Activated CD8-positive, alpha-beta T cell treated with anti-CD3 and anti-CD28 coated beads, Interleukin-2, amount 10 ng/mL, durations not matched to agents 7 days and 5 days (primary cell): ENCODE measurements at regions not wholly inside any gene's neighbourhood (a gene's known extent, or its start where the extent isn't known, plus 50 kb on each side); places are given as distances from the start of the nearest gene placed in this dataset.

Source experiments
- ATAC-seq: fragments of 150-1000 bp; cut with Tn5 transposase; one replicate; pipeline ENCODE4 v1.10.0; 2021; ENCODE audit warnings: moderate library complexity
- CTCF ChIA-PET: fragments of 350-600 bp; sonication (Branson Sonifier 250); formaldehyde crosslinking; loops from one replicate; lab custom pipeline; 2021; ENCODE audit warnings: antibody characterized with exemption; lab: Charles Lee
- POLR2A ChIA-PET: fragments of 350-600 bp; sonication (Branson Sonifier 250); formaldehyde crosslinking; loops from one replicate; lab custom pipeline; 2021; ENCODE audit warnings: antibody characterized with exemption; lab: Charles Lee
- DNase-seq: peaks from one replicate; pipeline ENCODE4 v3.0.0-alpha.2; 2020
- H3K27ac Mint-ChIP-seq: one replicate; pipeline ENCODE4 v1.8.0; 2021; ENCODE audit warnings: mild to moderate bottlenecking, mixed read lengths
- H3K27me3 Mint-ChIP-seq: one replicate; pipeline ENCODE4 v1.8.0; 2021; ENCODE audit warnings: low read depth, mixed read lengths
- H3K36me3 Mint-ChIP-seq: one replicate; pipeline ENCODE4 v1.8.0; 2021; ENCODE audit warnings: low read depth, mixed read lengths
- H3K4me1 Mint-ChIP-seq: one replicate; pipeline ENCODE4 v1.8.0; 2021; ENCODE audit warnings: low read depth, mixed read lengths
- H3K4me3 Mint-ChIP-seq: one replicate; pipeline ENCODE4 v1.8.0; 2021; ENCODE audit warnings: mild to moderate bottlenecking, mixed read lengths
- H3K9me3 Mint-ChIP-seq: one replicate; pipeline ENCODE4 v1.8.0; 2022; ENCODE audit warnings: mixed read lengths; ENCODE audit not compliant: insufficient read depth

- CTCF ChIA-PET = no interaction called here
- Mint-ChIP-seq H3K27ac (no peak overlapping the region), H3K4me1 (peaks cover 20% of the 10 kb centered on the region), H3K36me3 (peaks cover 2% of the 10 kb centered on the region), H3K4me3 (no peak overlapping the region), H3K9me3 (no peaks in the 10 kb centered on the region), H3K27me3 (no peaks in the 10 kb centered on the region)
- no peak for ATAC-seq
- POLR2A ChIA-PET = no interaction called here
- DNase-seq = no peak
Observed at GRCh38 chr2:181367906-181368435, 89.2 kb upstream of the ITGA4 start.

DNA sequence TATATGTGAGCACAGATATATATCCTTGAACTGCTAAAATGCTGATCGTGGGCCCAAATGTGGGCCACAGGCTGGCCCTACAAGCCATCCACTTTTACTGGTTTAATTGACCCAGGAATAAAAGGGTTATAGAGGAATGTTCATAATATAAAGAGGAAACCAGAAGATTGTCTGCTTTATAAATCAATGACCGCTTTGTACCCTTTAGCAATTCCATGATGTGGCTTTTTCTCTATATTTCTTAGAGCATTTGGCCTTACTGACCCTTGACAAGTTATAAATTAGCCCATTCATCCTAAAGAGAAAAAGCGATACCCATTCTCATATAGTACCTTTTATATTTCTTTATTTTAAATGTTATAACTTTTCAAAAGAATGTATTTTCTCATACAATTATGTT, 87.1 kb upstream of the ITGA4 start:
- Mint-ChIP-seq H3K27me3 (no peaks in the 10 kb centered on the region), H3K27ac (no peak overlapping the region), H3K4me1 (peaks cover 22% of the 10 kb centered on the region), H3K36me3 (no peaks in the 10 kb centered on the region), H3K4me3 (no peak overlapping the region), H3K9me3 (no peaks in the 10 kb centered on the region)
- ATAC-seq (no peak), DNase-seq (no peak)
- ChIA-PET CTCF (no interaction called here), POLR2A (no interaction called here)

GRCh38 chr2:181371195-181371594, 86.0 kb upstream of the ITGA4 start:
- Mint-ChIP-seq H3K9me3 (no peaks in the 10 kb centered on the region), H3K4me3 (no peak overlapping the region), H3K27ac (no peak overlapping the region), H3K36me3 (no peaks in the 10 kb centered on the region), H3K4me1 (peaks cover 23% of the 10 kb centered on the region), H3K27me3 (no peaks in the 10 kb centered on the region)
- CTCF ChIA-PET = no interaction called here
- no peak for ATAC-seq
- POLR2A ChIA-PET = no interaction called here
- no peak for DNase-seq

GRCh38 chr2:181371782-181372645, 85.2 kb upstream of the ITGA4 start:
- Mint-ChIP-seq H3K4me1 (peaks cover 27% of the 10 kb centered on the region), H3K9me3 (peaks cover 3% of the 10 kb centered on the region), H3K27ac (peak overlapping the region; percentile 6), H3K36me3 (peaks cover 5% of the 10 kb centered on the region), H3K27me3 (no peaks in the 10 kb centered on the region), H3K4me3 (no peak overlapping the region)
- ATAC-seq = no peak
- CTCF ChIA-PET = interaction anchor here (1.4 kb wide), 1 partner anchor 12 kb away, joined by 4 read pairs; no protein-coding TSS in a partner anchor
- POLR2A ChIA-PET = interaction anchor here (0.9 kb wide), 1 partner anchor 84 kb away, joined by 3 read pairs; no protein-coding TSS in a partner anchor
- no peak for DNase-seq

GRCh38 chr2:181372646-181373040, 84.5 kb upstream of the ITGA4 start:
- ChIA-PET POLR2A (no interaction called here), CTCF (interaction anchor here (1.4 kb wide), 1 partner anchor 11 kb away, joined by 4 read pairs; no protein-coding TSS in a partner anchor)
- Mint-ChIP-seq H3K36me3 (peaks cover 5% of the 10 kb centered on the region), H3K27me3 (no peaks in the 10 kb centered on the region), H3K4me1 (peaks cover 27% of the 10 kb centered on the region), H3K9me3 (peaks cover 3% of the 10 kb centered on the region), H3K27ac (no peak overlapping the region), H3K4me3 (no peak overlapping the region)
- no peak for DNase-seq
- no peak for ATAC-seq

- POLR2A ChIA-PET = interaction anchor here (0.8 kb wide), 1 partner anchor 85 kb away, joined by 3 read pairs; no protein-coding TSS in a partner anchor
- H3K27ac Mint-ChIP-seq = no peak overlapping the region
- no peak for ATAC-seq
Observed at GRCh38 chr2:181374781-181375675, 82.2 kb upstream of the ITGA4 start.

GRCh38 chr2:181376442-181376841, 80.7 kb upstream of the ITGA4 start:
- H3K9me3 Mint-ChIP-seq = peaks cover 3% of the 10 kb centered on the region
- no peak overlapping the region for H3K4me3 Mint-ChIP-seq
- DNase-seq (no peak), ATAC-seq (no peak)
- no peak overlapping the region for H3K27ac Mint-ChIP-seq
- H3K4me1 Mint-ChIP-seq = peaks cover 20% of the 10 kb centered on the region
- H3K27me3 Mint-ChIP-seq = no peaks in the 10 kb centered on the region
- POLR2A ChIA-PET = no interaction called here
- peaks cover 5% of the 10 kb centered on the region for H3K36me3 Mint-ChIP-seq
- CTCF ChIA-PET = interaction anchor here (0.8 kb wide), 1 partner anchor 12 kb away, joined by 3 read pairs; no protein-coding TSS in a partner anchor

More at GRCh38 chr2:181374781-181375675, 82.2 kb upstream of the ITGA4 start:
- H3K9me3 Mint-ChIP-seq = peaks cover 3% of the 10 kb centered on the region
- no peaks in the 10 kb centered on the region for H3K27me3 Mint-ChIP-seq
- H3K4me1 Mint-ChIP-seq = peaks cover 27% of the 10 kb centered on the region
- H3K36me3 Mint-ChIP-seq = peaks cover 5% of the 10 kb centered on the region
- no peak for DNase-seq
- CTCF ChIA-PET = interaction anchor here (0.6 to 1.5 kb wide), 2 partner anchors 16 to 47 kb away, joined by 3 read pairs; no protein-coding TSS in a partner anchor
- H3K4me3 Mint-ChIP-seq = no peak overlapping the region

DNA sequence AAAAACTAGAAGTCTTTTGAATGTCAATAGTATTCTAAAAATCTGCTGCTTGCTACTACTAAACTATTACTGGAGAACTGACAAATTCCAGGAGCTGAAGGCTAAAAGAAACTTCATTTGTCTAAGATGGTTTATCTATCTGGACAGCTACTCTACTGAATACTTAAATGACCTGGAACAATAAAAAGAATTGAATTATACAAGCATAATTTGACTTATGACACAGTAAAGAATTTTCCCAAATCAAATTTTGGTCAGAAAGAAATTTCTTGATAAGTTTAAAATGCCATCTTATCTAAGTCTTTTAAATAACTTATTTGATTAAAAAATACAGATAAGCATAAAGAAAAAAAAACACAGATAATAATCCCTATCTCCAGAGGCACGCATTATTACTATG, 80.2 kb upstream of the ITGA4 start:
- peaks cover 5% of the 10 kb centered on the region for H3K36me3 Mint-ChIP-seq
- H3K9me3 Mint-ChIP-seq = peaks cover 3% of the 10 kb centered on the region
- ATAC-seq = no peak
- DNase-seq = no peak
- H3K4me3 Mint-ChIP-seq = no peak overlapping the region
- ChIA-PET POLR2A (no interaction called here), CTCF (interaction anchor here (0.8 kb wide), 1 partner anchor 11 kb away, joined by 3 read pairs; no protein-coding TSS in a partner anchor)
- H3K27me3 Mint-ChIP-seq = no peaks in the 10 kb centered on the region
- H3K4me1 Mint-ChIP-seq = peaks cover 15% of the 10 kb centered on the region
- no peak overlapping the region for H3K27ac Mint-ChIP-seq

DNA sequence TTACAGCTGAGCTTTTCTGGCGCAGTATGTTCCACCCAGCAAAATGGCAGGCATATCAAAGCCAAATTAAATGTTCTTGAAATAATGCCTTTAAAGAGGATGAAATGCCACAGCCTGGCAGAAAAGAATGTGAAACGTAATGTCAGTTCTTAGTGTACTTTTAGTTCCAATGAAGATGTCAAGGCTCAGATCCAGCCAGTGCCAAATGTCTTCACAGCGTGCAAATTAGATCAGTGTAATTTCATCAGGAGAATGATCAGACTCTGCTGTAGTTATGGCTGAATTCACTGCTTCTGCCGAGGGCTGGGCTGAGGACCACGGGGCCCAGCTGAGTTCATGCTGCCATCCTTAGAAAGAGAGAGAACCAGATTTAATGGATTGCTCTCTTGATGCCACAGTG, 78.7 kb upstream of the ITGA4 start:
- H3K27ac Mint-ChIP-seq = no peak overlapping the region
- peaks cover 3% of the 10 kb centered on the region for H3K9me3 Mint-ChIP-seq
- POLR2A ChIA-PET = no interaction called here
- no peak overlapping the region for H3K4me3 Mint-ChIP-seq
- no peak for DNase-seq
- CTCF ChIA-PET = interaction anchor here (1.1 kb wide), 1 partner anchor 78 kb away, joined by 3 read pairs; no protein-coding TSS in a partner anchor
- ATAC-seq = no peak
- peaks cover 7% of the 10 kb centered on the region for H3K36me3 Mint-ChIP-seq
- peaks cover 4% of the 10 kb centered on the region for H3K4me1 Mint-ChIP-seq
- H3K27me3 Mint-ChIP-seq = no peaks in the 10 kb centered on the region

- Mint-ChIP-seq H3K4me3 (no peak overlapping the region), H3K4me1 (peaks cover 4% of the 10 kb centered on the region), H3K27me3 (no peaks in the 10 kb centered on the region), H3K36me3 (peaks cover 18% of the 10 kb centered on the region), H3K9me3 (peaks cover 11% of the 10 kb centered on the region), H3K27ac (no peak overlapping the region)
- ChIA-PET POLR2A (no interaction called here), CTCF (interaction anchor here (0.7 to 1.3 kb wide), 2 partner anchors 58 to 276 kb away, joined by 4 read pairs; no protein-coding TSS in a partner anchor)
- no peak for ATAC-seq
- no peak for DNase-seq
Observed at GRCh38 chr2:181380581-181380980, 76.6 kb upstream of the ITGA4 start.

DNA sequence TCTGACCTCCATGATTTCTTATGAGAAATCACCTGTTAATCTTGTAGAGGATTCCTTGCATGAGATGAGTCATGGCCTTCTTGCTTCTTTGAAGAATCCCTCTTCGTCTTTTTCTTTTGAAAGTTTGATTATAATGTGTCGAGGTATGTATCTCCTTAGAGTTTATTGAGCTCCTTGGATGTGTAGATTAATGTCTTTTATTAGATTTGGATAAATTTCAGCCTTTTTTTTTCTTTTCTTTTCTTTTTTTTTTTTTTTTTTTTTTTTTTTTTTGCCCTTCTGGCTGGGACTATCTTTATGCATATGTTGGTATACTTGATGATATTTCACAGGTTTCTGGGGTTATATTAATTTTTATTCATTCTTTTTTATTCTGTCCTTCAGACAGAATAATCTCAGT, 72.3 kb upstream of the ITGA4 start:
- ATAC-seq (no peak), DNase-seq (no peak)
- Mint-ChIP-seq H3K27me3 (no peaks in the 10 kb centered on the region), H3K36me3 (peaks cover 13% of the 10 kb centered on the region), H3K4me3 (no peak overlapping the region), H3K4me1 (no peaks in the 10 kb centered on the region), H3K27ac (no peak overlapping the region), H3K9me3 (peaks cover 8% of the 10 kb centered on the region)
- CTCF ChIA-PET = no interaction called here
- POLR2A ChIA-PET = no interaction called here
